AG08396 (cell line): ENCODE measurements at regions not wholly inside any gene's neighbourhood (a gene's known extent, or its start where the extent isn't known, plus 50 kb on each side); places are given as distances from the start of the nearest gene placed in this dataset.
"Not testable (repeated sequence)": the region's sequence is repeated elsewhere in the genome, so short reads cannot be mapped to it uniquely, and the experiment has no call there.

Source experiments
- DNase-seq: peaks from one replicate; pipeline ENCODE4 v3.0.0; 2012; ENCODE audit warnings: low spot score, mixed read lengths

GRCh38 chr2:54065411-54065810, 50.0 kb upstream of the ACYP2 start:
- peak; percentile 85 for DNase-seq

GRCh38 chr2:54063967-54064535, 51.4 kb upstream of the ACYP2 start:
- DNase-seq, result no peak

DNA sequence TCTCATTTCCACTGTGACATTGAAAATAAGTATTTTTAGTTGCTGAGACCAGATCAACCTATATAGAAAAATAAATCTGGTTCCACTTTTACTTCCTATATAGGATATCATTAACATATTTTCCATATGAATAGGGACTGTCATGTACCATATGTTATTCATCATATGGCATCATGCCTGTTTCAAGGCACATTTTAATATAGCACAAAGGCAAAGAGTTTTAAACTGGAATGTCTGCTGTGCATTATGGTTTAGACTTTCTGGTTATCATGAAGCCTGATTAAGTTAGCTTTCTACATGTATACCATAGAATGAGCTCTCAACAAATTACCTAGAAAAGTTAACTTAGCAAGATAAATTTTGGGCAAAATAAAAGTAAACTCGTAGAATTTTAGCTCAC, 53.0 kb upstream of the ACYP2 start:
- no peak for DNase-seq

DNA sequence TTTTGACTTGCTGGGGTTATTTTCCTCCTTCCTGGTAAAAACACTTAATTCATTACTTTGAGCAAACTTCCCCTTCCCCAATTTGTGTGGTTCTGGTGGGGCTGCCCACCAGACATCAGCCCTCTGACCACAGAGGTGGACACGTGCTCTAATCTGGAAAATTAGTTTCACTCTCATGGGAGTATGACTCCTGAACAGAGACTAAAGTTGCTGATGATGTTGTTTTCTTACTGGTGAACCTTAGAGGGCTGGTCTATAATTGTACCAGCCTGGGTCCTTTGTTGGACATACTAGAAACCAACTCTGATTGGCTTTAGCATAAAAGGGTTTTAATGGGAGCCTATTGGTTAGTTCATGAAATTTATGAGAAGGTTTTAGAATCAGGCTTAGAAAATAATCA, 54.1 kb upstream of the ACYP2 start:
- no peak for DNase-seq

DNA sequence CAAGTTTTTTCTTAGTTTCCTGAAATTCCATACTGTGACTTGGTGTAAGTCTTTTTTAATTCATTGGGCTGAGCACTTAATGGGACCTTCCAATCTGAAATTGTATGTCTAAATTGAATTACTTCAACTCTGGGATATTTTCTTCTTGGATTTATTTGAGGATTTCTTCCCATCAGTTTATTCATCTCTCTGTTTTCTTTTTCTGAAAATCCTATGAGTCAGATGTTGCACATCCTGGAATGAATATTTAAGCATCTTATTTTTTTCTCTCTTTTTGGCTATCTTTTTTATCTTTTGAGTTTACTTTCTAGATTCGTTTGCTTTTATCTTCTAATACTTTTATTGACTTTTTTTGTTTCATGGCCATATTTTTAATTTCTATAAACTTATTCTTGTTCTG, 55.4 kb upstream of the ACYP2 start:
- no peak for DNase-seq

DNA sequence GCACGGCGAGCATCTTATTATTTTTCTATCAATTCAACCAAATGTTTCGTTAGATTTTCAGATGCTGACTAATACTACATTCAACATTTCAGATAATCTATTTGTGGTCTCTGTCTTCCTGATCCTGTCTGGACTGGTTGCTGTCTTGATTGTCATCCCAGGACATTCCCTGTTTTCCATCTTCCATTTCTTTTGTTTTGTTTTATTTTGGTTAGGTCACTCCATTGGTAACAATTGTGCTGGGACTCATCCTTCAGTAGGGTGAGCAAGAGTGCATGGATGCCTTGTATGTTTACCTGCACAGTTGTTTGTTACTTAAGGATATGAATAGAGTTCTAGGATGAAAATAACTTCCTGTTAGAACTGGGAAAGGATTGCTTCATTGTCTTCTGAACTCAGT, 55.9 kb upstream of the ACYP2 start:
- DNase-seq, result no peak

DNA sequence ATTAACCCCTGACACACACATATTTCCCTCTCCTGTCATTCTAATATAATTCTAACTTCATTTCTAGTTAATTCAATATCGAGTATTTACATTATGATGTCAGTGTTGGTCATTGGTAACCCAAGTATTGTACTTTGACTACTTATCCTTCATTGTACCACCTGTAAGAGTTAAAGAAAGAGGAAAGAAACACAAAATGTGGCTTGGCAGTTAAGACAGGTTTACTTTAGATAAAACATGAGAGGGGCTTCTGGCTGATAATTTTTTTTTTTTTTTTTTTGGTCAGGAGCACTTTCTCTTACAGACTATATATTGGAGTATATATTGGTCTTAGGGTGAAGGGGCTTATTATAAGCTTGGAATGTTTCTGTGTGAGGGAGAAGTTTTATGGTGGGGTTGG, 57.0 kb upstream of the ACYP2 start:
- no peak for DNase-seq

DNA sequence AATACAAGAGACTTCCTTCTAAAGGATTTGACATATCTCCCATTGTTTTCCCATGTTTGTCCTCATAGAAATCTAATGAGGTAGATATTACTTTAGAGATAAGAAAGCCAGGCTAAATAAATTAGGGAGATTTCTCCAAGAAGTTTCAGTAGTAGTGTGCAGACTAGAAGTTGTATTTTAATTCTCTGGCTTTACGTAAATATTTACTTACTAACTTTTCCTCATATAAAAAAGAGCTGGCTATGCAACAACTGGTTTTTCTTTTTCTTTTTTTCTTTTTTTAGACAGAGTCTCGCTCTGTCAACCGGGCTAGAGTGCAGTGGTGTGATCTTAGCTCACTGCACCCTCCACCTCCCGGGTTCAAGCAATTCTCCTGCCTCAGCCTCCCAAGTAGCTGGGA, 60.6 kb upstream of the ACYP2 start:
- no peak for DNase-seq

DNA sequence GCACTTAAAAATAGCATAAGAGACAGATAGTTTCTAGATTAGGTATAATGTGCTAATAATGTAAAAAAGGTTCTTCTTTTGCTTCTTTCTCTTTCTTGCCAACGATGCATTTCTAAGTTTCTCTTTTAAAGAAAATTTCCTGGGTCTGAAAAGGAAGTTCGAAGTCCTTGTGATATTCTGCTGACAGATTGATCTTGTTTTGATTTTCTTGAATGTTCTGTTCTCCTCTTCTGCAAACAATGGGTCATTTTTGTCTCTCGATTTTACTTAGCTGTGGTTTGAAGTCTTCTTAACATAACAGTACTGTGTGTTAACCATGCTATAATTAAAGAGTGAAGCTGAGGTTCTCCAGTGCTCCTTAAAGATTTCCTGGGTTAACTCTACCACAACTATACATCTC, 61.1 kb upstream of the ACYP2 start:
- no peak for DNase-seq

DNA sequence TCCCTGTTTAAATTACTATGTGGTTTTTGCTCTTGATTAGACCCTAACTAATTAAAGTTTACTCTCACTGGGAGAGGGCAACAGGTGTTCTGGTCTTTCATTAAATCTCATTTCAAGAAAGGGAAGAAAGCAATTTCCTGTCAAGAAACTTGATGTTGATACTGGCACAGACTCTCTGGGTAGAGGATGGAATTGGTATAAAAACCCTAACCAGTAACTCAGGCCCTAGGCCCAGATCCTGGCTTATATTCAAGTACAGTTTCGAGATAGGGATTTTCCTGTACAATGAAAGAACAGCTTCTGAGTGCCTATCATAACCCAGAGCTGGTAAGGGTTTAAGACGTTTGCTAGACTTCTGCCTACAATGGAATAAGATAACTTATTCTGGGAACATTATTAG, 61.6 kb upstream of the ACYP2 start:
- no peak for DNase-seq

- DNase-seq, result no peak
These were observed 62.3 kb upstream of the ACYP2 start for GRCh38 chr2:54052825-54053718.

DNA sequence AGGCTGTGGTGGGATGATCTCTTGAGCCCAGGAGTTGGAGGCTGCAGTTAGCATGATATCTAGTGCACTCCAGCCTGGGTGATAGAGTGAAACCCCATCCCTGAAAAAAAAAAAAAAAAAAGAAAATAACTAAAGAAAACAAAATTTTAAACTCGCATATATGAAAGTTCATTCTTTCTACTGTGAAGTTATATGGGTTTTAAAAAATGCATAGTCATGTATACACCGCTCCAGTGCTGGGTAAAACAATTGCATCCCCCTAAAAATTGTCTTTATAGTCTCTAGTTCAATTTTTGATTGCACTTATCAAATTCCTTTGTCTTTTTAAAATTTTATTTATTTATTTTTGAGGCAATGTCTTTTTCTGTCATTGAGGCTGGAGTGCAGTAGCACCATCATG, 65.0 kb upstream of the ACYP2 start:
- no peak for DNase-seq

DNA sequence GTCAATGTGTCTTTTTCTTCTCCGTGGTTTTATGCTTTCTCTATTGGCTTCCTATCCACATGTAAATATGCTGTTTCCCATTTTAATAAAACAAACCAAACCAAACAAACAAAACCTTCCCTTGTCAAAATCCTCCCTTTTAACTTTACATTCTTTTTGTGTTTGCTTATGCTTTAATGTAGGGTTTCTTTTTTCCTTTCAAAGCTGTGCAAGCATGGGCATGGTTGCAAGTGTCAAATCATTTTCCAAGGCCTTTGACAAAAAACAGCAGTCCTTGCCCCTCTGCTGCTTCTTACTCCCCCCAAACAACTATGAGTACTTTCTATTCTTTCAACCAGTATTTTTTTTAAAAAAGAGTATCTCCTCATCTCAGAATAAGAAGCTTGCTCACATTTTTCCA, 66.0 kb upstream of the ACYP2 start:
- DNase-seq, result no peak

GRCh38 chr2:54048896-54049295, 66.5 kb upstream of the ACYP2 start:
- DNase-seq, result not testable (repeated sequence)

DNA sequence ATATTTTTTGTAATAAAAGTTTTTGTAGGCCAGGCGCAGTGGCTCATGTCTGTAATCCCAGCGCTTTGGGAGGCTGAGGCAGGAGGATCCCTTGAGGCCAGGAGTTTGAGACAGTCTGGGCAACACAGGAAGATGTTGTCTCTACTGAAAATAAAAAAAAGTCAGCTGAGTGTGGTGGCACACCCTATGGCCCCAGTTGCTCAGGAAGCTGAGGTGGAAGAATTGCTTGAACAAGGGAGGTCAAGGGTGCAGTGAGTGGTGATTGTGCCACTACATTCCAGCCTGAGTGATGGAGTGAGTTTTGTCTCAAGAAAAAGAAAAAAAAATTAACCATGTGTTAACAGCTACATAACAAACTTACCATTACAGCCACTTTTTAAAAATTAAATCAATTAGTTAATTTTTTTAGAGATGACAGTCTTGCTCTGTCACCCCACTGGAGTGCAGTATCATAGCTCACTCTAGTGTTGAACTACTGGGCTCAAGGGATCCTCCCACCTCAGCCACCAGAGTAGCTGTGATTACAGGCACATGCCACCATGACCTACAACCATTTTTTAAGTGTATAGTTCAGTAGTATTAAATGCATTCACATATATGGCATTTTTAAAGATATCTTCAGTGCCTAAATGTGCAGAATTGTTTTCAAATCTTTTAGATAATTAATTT, 67.2 kb upstream of the ACYP2 start:
- DNase-seq, result no peak

DNA sequence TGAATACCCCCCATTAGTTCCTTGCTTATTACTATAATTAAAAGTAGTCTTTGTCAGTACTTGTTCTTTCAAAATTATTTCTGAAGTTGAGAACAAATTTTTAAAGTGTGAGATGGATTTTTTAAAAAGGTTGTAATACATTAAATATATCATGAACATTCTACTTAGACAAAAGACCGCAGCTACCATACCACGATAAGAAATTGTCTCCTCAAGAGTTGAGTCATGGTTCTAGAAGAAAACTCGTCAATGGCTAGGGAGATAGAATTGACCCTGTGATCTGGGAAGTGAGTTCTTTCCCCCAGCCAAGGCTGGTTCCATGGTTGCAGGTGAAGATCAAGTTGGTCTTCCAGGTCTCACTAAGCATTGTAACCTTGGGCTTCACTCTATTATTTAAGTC, 67.8 kb upstream of the ACYP2 start:
- DNase-seq, result no peak

- no peak for DNase-seq
These were observed 68.3 kb upstream of the ACYP2 start for GRCh38 chr2:54047091-54047490.

GRCh38 chr2:54042897-54043620, 72.3 kb upstream of the PSME4 start:
- DNase-seq, result no peak

DNA sequence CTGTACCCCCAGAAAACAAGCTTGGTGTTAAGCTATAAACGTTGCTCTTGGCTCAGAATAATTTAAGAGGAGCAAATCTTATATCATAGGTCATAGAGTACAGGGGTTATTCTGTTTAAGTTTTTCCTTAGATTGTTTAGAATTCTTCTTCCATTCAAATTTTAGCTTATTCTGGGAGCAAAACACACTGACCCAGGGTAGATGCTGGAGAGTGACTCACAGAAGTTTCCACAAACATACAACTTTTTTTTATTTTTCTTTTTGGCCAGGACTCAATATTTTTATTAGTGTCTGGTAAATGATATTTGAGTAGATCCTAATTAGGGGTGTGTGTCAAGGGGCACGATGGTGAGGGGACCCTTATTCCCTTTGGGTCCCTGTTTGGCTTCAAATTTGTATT, 71.5 kb upstream of the PSME4 start:
- DNase-seq, result peak; percentile 34

DNA sequence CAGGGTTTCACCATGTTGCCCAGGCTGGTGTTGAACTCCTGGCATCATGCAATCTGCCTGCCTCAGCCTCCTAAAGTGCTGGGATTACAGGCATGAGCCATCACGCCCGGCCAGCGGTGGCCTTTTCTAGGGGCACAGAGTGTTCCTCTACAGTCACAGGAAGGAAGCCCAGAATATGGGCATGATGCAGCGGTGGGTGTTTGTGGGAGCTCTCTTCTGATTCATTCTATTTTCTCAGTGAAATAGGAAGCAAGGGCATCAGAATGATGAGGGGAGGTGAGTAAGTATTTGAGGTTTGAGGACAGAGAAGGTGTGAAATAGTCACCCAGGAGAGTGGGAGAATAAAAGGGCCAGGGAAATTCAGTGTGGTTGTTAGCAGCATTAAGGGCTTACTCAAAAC, 70.3 kb upstream of the PSME4 start:
- no peak for DNase-seq

GRCh38 chr2:54040685-54041084, 69.9 kb upstream of the PSME4 start:
- DNase-seq, result no peak

DNA sequence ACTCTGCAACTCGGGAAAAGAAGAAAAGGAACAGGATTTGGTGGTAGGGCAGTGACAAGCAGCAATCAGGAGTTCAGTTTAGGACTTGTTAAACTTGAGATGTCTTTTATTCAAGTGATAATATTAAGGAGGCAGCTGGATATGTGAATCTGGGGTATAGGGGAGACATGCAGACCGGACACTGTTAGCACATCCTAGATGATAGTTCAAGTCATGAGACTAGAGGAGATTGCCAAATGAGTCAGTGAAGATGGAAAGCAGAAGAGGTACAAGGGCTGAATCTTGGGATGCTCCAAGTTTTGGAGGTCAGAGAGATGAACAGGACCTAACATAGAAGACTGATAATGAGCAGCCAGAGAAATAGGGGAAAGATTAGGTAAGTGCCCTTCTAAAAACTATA, 69.5 kb upstream of the PSME4 start:
- no peak for DNase-seq

GRCh38 chr2:54038835-54039234, 68.0 kb upstream of the PSME4 start:
- no peak for DNase-seq
